ENCODE measurements at regions not wholly inside any gene's neighbourhood (a gene's known extent, or its start where the extent isn't known, plus 50 kb on each side); places are given as distances from the start of the nearest gene placed in this dataset.
"Not testable (repeated sequence)": the region's sequence is repeated elsewhere in the genome, so short reads cannot be mapped to it uniquely, and the experiment has no call there.

DNA sequence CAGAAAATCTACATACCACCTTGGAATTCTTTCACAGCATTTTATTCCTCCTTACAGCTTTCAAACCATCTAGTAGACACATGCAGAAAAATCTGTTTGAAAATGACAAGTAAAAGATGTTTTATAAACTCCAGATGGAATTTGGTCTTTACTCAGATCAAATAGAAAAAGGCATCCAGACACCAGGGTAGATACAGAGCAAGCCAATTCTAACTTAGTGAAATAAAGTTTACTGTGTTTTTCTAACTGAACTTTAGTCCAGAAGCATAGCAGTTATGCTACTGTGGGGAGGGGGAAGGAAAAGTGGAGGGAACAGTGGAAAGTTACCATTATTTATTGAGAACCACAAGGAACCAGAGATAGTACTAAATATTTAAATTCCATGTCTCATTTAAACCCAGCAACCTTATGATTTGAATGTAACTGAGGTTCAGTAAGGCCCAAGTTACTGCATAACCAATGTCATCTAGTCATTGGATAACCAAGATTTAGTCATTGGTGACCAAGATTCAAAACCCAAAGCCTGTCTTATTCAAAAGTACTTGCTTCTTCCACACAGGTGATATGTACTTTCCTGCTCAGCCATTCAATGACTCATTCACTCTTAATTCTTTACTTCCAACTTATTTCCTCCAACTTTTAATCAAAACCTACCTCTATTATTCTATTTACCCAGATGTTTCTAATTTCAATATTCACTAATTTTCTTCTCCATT is 57.7 kb downstream of the RAD51AP2 start:
- H3K36me3 Mint-ChIP-seq (ENCODE audit: low read depth): no peaks in the 10 kb centered on the region
- no peaks in the 10 kb centered on the region for H3K9me3 Mint-ChIP-seq
- Histone ChIP-seq H2AFZ (no peak overlapping the region), H3K4me3 (no peak overlapping the region), H3K27me3 (ENCODE audit: insufficient read depth) (no peaks in the 10 kb centered on the region), H4K20me1 (replicated peaks; ENCODE audit: insufficient read depth) (no peaks in the 10 kb centered on the region), H3K4me1 (ENCODE audit: insufficient read depth) (peaks cover 12% of the 10 kb centered on the region), H3F3A (replicated peaks; ENCODE audit: low read depth) (no peaks in the 10 kb centered on the region), H3K27ac (ENCODE audit: low read depth) (no peak overlapping the region), H3K9me2 (ENCODE audit: insufficient read depth) (no peaks in the 10 kb centered on the region), H3K4me2 (no peak overlapping the region), H3K79me2 (replicated peaks; ENCODE audit: insufficient read depth) (no peaks in the 10 kb centered on the region), H3K36me3 (ENCODE audit: insufficient read depth) (no peaks in the 10 kb centered on the region)
- DNase-seq (ENCODE audit: low spot score) (no peak), ATAC-seq (no peak)
- no peak overlapping the region for H3K4me3 Mint-ChIP-seq
- TF ChIP-seq EZH2 (IDR thresholded peaks at IDR 0.05; ENCODE audit: low read depth, unreplicated experiment): no peak
- TF ChIP-seq EZH2phosphoT487 (IDR thresholded peaks at IDR 0.05; ENCODE audit: unreplicated experiment): no peak
- TF ChIP-seq, protein P1, sequence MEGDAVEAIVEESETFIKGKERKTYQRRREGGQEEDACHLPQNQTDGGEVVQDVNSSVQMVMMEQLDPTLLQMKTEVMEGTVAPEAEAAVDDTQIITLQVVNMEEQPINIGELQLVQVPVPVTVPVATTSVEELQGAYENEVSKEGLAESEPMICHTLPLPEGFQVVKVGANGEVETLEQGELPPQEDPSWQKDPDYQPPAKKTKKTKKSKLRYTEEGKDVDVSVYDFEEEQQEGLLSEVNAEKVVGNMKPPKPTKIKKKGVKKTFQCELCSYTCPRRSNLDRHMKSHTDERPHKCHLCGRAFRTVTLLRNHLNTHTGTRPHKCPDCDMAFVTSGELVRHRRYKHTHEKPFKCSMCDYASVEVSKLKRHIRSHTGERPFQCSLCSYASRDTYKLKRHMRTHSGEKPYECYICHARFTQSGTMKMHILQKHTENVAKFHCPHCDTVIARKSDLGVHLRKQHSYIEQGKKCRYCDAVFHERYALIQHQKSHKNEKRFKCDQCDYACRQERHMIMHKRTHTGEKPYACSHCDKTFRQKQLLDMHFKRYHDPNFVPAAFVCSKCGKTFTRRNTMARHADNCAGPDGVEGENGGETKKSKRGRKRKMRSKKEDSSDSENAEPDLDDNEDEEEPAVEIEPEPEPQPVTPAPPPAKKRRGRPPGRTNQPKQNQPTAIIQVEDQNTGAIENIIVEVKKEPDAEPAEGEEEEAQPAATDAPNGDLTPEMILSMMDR (conservative IDR thresholded peaks at IDR 0.05; ENCODE audit: low read depth in 2 of 2): no peak
- no peak for TF ChIP-seq CREB1 (CRISPR knock-in tag; IDR thresholded peaks at IDR 0.05; ENCODE audit: low read depth)
- no peak for TF ChIP-seq ZNF331 (CRISPR knock-in tag; IDR thresholded peaks at IDR 0.05; ENCODE audit: low read depth)
- TF ChIP-seq NANOG (IDR thresholded peaks at IDR 0.05; ENCODE audit: borderline replicate concordance): no peak
- peaks cover 17% of the 10 kb centered on the region for H3K4me1 Mint-ChIP-seq
- H3K27ac Mint-ChIP-seq: no peak overlapping the region
- H3K27me3 Mint-ChIP-seq (ENCODE audit: insufficient read depth, low read depth, poor library complexity): no peaks in the 10 kb centered on the region

DNA sequence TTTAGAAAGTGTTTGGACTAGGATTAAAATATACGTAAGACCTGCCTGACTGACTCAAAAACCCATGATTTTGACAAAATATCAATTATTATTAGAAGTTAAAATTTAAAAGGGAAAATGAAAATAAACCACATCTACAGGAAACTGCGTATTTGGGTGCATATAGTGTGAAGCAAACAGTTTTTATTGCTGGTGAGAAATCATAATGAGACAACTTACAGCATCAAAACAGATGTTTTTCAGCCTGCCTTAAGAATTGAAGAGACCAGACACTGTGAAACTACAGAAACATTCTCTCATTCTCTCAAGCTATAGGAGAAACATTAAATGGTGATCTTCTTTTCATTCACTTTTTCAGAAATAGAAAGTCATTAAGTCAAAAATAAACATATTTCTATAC is 62.9 kb downstream of the RAD51AP2 start:
- Histone ChIP-seq H4K20me1 (replicated peaks; ENCODE audit: insufficient read depth) (no peaks in the 10 kb centered on the region), H3K4me2 (no peak overlapping the region), H3K9me2 (ENCODE audit: insufficient read depth) (no peaks in the 10 kb centered on the region), H3K27ac (ENCODE audit: low read depth) (no peak overlapping the region), H3K4me3 (no peak overlapping the region), H3K27me3 (ENCODE audit: insufficient read depth) (no peaks in the 10 kb centered on the region), H3K4me1 (ENCODE audit: insufficient read depth) (peaks cover 12% of the 10 kb centered on the region), H3K79me2 (replicated peaks; ENCODE audit: insufficient read depth) (no peaks in the 10 kb centered on the region), H2AFZ (no peak overlapping the region), H3F3A (replicated peaks; ENCODE audit: low read depth) (no peaks in the 10 kb centered on the region), H3K36me3 (ENCODE audit: insufficient read depth) (no peaks in the 10 kb centered on the region)
- Mint-ChIP-seq H3K27ac (no peak overlapping the region), H3K4me3 (no peak overlapping the region), H3K9me3 (no peaks in the 10 kb centered on the region), H3K36me3 (ENCODE audit: low read depth) (no peaks in the 10 kb centered on the region), H3K27me3 (ENCODE audit: insufficient read depth, low read depth, poor library complexity) (no peaks in the 10 kb centered on the region), H3K4me1 (peaks cover 20% of the 10 kb centered on the region)
- TF ChIP-seq, protein P2, sequence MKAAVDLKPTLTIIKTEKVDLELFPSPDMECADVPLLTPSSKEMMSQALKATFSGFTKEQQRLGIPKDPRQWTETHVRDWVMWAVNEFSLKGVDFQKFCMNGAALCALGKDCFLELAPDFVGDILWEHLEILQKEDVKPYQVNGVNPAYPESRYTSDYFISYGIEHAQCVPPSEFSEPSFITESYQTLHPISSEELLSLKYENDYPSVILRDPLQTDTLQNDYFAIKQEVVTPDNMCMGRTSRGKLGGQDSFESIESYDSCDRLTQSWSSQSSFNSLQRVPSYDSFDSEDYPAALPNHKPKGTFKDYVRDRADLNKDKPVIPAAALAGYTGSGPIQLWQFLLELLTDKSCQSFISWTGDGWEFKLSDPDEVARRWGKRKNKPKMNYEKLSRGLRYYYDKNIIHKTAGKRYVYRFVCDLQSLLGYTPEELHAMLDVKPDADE (IDR thresholded peaks at IDR 0.05): no peak
- ATAC-seq (no peak), DNase-seq (ENCODE audit: low spot score) (no peak)

DNA sequence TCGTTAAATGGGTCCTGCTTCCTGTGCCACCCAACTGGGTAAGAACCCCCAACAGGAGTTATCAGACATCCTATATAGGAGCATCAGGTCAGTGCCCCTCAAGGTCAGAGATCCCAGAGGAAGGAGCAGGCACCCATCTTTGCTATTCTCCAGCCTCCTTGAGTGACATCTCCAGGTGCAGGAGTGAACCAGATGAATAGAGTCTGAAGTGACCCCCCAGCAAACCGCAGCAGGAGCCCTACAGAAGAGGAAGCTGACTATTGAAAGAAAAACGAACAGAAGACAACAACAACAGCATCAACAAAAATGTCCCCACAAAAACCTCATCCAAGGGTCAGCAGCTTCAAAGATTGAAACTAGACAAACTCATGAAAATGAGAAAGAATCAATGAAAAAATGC is 72.0 kb downstream of the RAD51AP2 start:
- H3K4me1 ChIP-seq (ENCODE audit: insufficient read depth); H3K36me3 ChIP-seq (ENCODE audit: insufficient read depth); H3F3A ChIP-seq (replicated peaks; ENCODE audit: low read depth); H3K36me3 Mint-ChIP-seq (ENCODE audit: low read depth); ATAC-seq; H3K9me2 ChIP-seq (ENCODE audit: insufficient read depth); H3K9me3 Mint-ChIP-seq; H3K27ac Mint-ChIP-seq; H3K27me3 Mint-ChIP-seq (ENCODE audit: insufficient read depth, low read depth, poor library complexity); H3K79me2 ChIP-seq (replicated peaks; ENCODE audit: insufficient read depth); H3K27me3 ChIP-seq (ENCODE audit: insufficient read depth); H2AFZ ChIP-seq; DNase-seq (ENCODE audit: low spot score); H3K4me3 Mint-ChIP-seq; H3K4me3 ChIP-seq; H3K27ac ChIP-seq (ENCODE audit: low read depth); H3K4me1 Mint-ChIP-seq; H4K20me1 ChIP-seq (replicated peaks; ENCODE audit: insufficient read depth); H3K4me2 ChIP-seq: not testable (repeated sequence)

Data from GM23338 (cell line).